HEK293 (cell line): ENCODE measurements at regions not wholly inside any gene's neighbourhood (a gene's known extent, or its start where the extent isn't known, plus 50 kb on each side); places are given as distances from the start of the nearest gene placed in this dataset.

Source experiments
- CTCF ChIA-PET: fragments of 350-600 bp; formaldehyde crosslinking; extraction: SDS; loops from one replicate; lab custom pipeline; 2021; ENCODE audit warnings: antibody characterized with exemption; lab: Yijun Ruan, JAX
- POLR2A ChIA-PET: fragments of 300-600 bp; formaldehyde crosslinking; extraction: SDS; loops from one replicate; lab custom pipeline; 2020; ENCODE audit warnings: antibody characterized with exemption, inconsistent platforms; lab: Yijun Ruan, JAX
- H3K27ac ChIP-seq: fragments of 200-500 bp; sonication (Bioruptor generic); 2 replicates; pipeline ENCODE4 v1.5.1; 2014; ENCODE audit warnings: low read depth, low read length, control low read depth, inconsistent platforms; ENCODE audit errors: extremely low read depth
- H3K36me3 ChIP-seq, 2 experiments: fragments of 200-500 bp in 1 of 2; sonication (Bioruptor generic) in 1 of 2; 1 replicate in 1 of 2; 2 replicates in 1 of 2; pipeline ENCODE4 v1.5.1; 2014 to 2017; ENCODE audit warnings: inconsistent platforms in 2 of 2, low read length in 2 of 2; ENCODE audit not compliant: control insufficient read depth in 2 of 2, insufficient read depth in 1 of 2
- H3K4me1 ChIP-seq: fragments of 200-500 bp; sonication (Bioruptor generic); 2 replicates; pipeline ENCODE4 v1.5.1; 2014; ENCODE audit warnings: mild to moderate bottlenecking, low read length, inconsistent platforms; ENCODE audit not compliant: control insufficient read depth, insufficient read depth
- H3K4me3 ChIP-seq: 2 replicates; pipeline ENCODE4 v1.5.1; 2011; ENCODE audit warnings: low read depth, mild to moderate bottlenecking, control low read depth, low read length, moderate library complexity
- H3K9me3 ChIP-seq: fragments of 200-500 bp; sonication (Bioruptor generic); 2 replicates; pipeline ENCODE4 v1.5.1; 2014; ENCODE audit warnings: low read depth, low read length, inconsistent platforms; ENCODE audit not compliant: control insufficient read depth, insufficient read depth
- EGR2 ChIP-seq: fragments of 450-650 bp; formaldehyde crosslinking; IDR thresholded peaks from 2 replicates; pipeline ENCODE4 v1.5.1; 2016; ENCODE audit warnings: low read depth, missing biosample characterization, missing genetic modification characterization
- GLI2 ChIP-seq: fragments of 450-650 bp; formaldehyde crosslinking; IDR thresholded peaks from 2 replicates; pipeline ENCODE4; 2017; ENCODE audit warnings: missing biosample characterization, missing genetic modification characterization, low read depth, borderline replicate concordance
- GLIS1 ChIP-seq: fragments of 450-650 bp; formaldehyde crosslinking; IDR thresholded peaks from 2 replicates; pipeline ENCODE4 v1.5.1; 2016; ENCODE audit warnings: missing biosample characterization, missing genetic modification characterization
- KLF8 ChIP-seq: fragments of 450-650 bp; formaldehyde crosslinking; IDR thresholded peaks from 2 replicates; pipeline ENCODE4 v1.5.1; 2016; ENCODE audit warnings: missing biosample characterization, missing genetic modification characterization
- KLF9 ChIP-seq: fragments of 450-650 bp; formaldehyde crosslinking; IDR thresholded peaks from 2 replicates; pipeline ENCODE4 v1.5.1; 2016; ENCODE audit warnings: missing biosample characterization, missing genetic modification characterization, low read depth
- ZBTB17 ChIP-seq: fragments of 450-650 bp; formaldehyde crosslinking; IDR thresholded peaks from 2 replicates; pipeline ENCODE4 v1.5.1; 2016; ENCODE audit warnings: missing biosample characterization, missing genetic modification characterization
- ZBTB8A ChIP-seq: fragments of 450-650 bp; formaldehyde crosslinking; IDR thresholded peaks from 2 replicates; pipeline ENCODE4 v1.5.1; 2016; ENCODE audit warnings: missing biosample characterization, missing genetic modification characterization
- ZFP3 ChIP-seq: fragments of 450-650 bp; formaldehyde crosslinking; IDR thresholded peaks from 2 replicates; pipeline ENCODE4 v1.5.1; 2016; ENCODE audit warnings: low read depth, missing biosample characterization, missing genetic modification characterization
- ZNF114 ChIP-seq: fragments of 450-650 bp; formaldehyde crosslinking; IDR thresholded peaks from 2 replicates; pipeline ENCODE4 v1.5.0; 2017; ENCODE audit warnings: missing biosample characterization, missing genetic modification characterization
- ZNF121 ChIP-seq: fragments of 450-650 bp; formaldehyde crosslinking; IDR thresholded peaks from 2 replicates; pipeline ENCODE4 v1.5.1; 2016; ENCODE audit warnings: missing biosample characterization, missing genetic modification characterization
- ZNF169 ChIP-seq: fragments of 450-650 bp; formaldehyde crosslinking; IDR thresholded peaks from 2 replicates; pipeline ENCODE4 v1.5.1; 2016; ENCODE audit warnings: missing biosample characterization, missing genetic modification characterization
- ZNF354C ChIP-seq: fragments of 450-650 bp; formaldehyde crosslinking; IDR thresholded peaks from 2 replicates; pipeline ENCODE4 v1.5.1; 2016; ENCODE audit warnings: missing biosample characterization, missing genetic modification characterization, low read depth, borderline replicate concordance
- ZNF366 ChIP-seq: fragments of 450-650 bp; formaldehyde crosslinking; conservative IDR thresholded peaks from 2 replicates; pipeline ENCODE4 v1.5.1; 2016; ENCODE audit warnings: missing biosample characterization, missing genetic modification characterization
- ZNF473 ChIP-seq: fragments of 450-650 bp; formaldehyde crosslinking; IDR thresholded peaks from 2 replicates; pipeline ENCODE4 v1.5.1; 2017; ENCODE audit warnings: missing biosample characterization, missing genetic modification characterization
- ZNF48 ChIP-seq: fragments of 450-650 bp; formaldehyde crosslinking; IDR thresholded peaks from 2 replicates; pipeline ENCODE4 v1.5.1; 2016; ENCODE audit warnings: missing biosample characterization, missing genetic modification characterization
- ZNF521 ChIP-seq: fragments of 450-650 bp; formaldehyde crosslinking; IDR thresholded peaks from 2 replicates; pipeline ENCODE4 v1.5.1; 2017; ENCODE audit warnings: missing biosample characterization, mild to moderate bottlenecking, missing genetic modification characterization
- ZNF544 ChIP-seq: fragments of 450-650 bp; formaldehyde crosslinking; IDR thresholded peaks from 2 replicates; pipeline ENCODE4 v1.5.0; 2017; ENCODE audit warnings: missing biosample characterization, missing genetic modification characterization
- ZNF548 ChIP-seq: fragments of 450-650 bp; formaldehyde crosslinking; IDR thresholded peaks from 2 replicates; pipeline ENCODE4 v1.5.1; 2016; ENCODE audit warnings: missing biosample characterization, missing genetic modification characterization
- ZNF549 ChIP-seq: fragments of 450-650 bp; IDR thresholded peaks from 2 replicates; pipeline ENCODE4 v1.5.1; 2018; ENCODE audit warnings: missing biosample characterization, missing genetic modification characterization, mild to moderate bottlenecking, inconsistent platforms, moderate library complexity
- ZNF624 ChIP-seq: fragments of 450-650 bp; formaldehyde crosslinking; IDR thresholded peaks from 2 replicates; pipeline ENCODE4 v1.5.1; 2017; ENCODE audit warnings: missing biosample characterization, missing genetic modification characterization
- ZNF768 ChIP-seq: fragments of 450-650 bp; formaldehyde crosslinking; IDR thresholded peaks from 2 replicates; pipeline ENCODE4 v1.5.1; 2018; ENCODE audit warnings: missing biosample characterization, mild to moderate bottlenecking, missing genetic modification characterization
- ZNF785 ChIP-seq: fragments of 450-650 bp; formaldehyde crosslinking; IDR thresholded peaks from 2 replicates; pipeline ENCODE4 v1.5.1; 2016; ENCODE audit warnings: missing biosample characterization, missing genetic modification characterization
- ZNF791 ChIP-seq: fragments of 450-650 bp; formaldehyde crosslinking; IDR thresholded peaks from 2 replicates; pipeline ENCODE4 v1.5.1; 2016; ENCODE audit warnings: missing biosample characterization, missing genetic modification characterization
- TF ChIP-seq, protein P1 (sequence below): fragments of 450-650 bp; formaldehyde crosslinking; IDR thresholded peaks from 2 replicates; pipeline ENCODE4 v1.5.1; 2016; ENCODE audit warnings: missing biosample characterization, missing genetic modification characterization
- TF ChIP-seq, protein P2 (sequence below): fragments of 450-650 bp; formaldehyde crosslinking; IDR thresholded peaks from 2 replicates; pipeline ENCODE4 v1.5.1; 2016; ENCODE audit warnings: missing biosample characterization, missing genetic modification characterization
- TF ChIP-seq, protein P3 (sequence below): fragments of 450-650 bp; formaldehyde crosslinking; IDR thresholded peaks from 2 replicates; pipeline ENCODE4 v1.5.1; 2017; ENCODE audit warnings: missing biosample characterization, missing genetic modification characterization
- TF ChIP-seq, protein P4 (sequence below): fragments of 450-650 bp; formaldehyde crosslinking; IDR thresholded peaks from 2 replicates; pipeline ENCODE4 v1.5.1; 2017; ENCODE audit warnings: missing biosample characterization, mild to moderate bottlenecking, missing genetic modification characterization, moderate library complexity

DNA sequence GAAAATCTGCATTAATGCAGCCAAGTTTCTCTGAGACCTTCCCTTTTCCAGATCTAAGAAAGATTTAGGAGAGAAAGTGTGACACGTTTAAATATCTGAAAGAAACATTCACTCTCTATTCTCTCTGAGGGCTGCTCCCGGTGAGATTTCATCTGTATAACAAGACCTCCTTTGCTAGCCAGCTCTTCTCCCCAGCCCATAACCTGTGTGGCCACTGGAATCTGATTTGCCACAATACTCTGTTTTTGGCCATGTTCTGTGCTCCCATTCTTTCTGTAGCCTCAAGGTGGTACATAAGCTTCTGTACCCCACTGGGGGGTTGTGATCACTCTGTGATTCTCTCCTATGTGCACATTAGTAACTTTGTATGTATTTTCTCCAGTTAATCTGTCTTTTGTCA lies 291.0 kb upstream of the SEMA6A start:
- Histone ChIP-seq H3K9me3 (no peaks in the 10 kb centered on the region), H3K27ac (no peak overlapping the region), H3K36me3 (no peaks in the 10 kb centered on the region), H3K4me1 (peaks cover 5% of the 10 kb centered on the region; the same call in 1 of the 2 replicates), H3K4me3 (no peak overlapping the region)
- CTCF ChIA-PET, result interaction anchor here (0.6 kb wide), 1 partner anchor 24 kb away, joined by 3 read pairs; no protein-coding TSS in a partner anchor
- TF ChIP-seq ZNF366 (tag by site-specific recombination) (no peak), ZNF521 (tag by site-specific recombination) (no peak), ZNF544 (no peak), ZNF624 (tag by site-specific recombination) (no peak), GLIS1 (no peak), ZFP3 (tag by site-specific recombination) (no peak), ZNF791 (tag by site-specific recombination) (no peak), ZNF354C (tag by site-specific recombination) (no peak), ZBTB17 (tag by site-specific recombination) (no peak), EGR2 (no peak), ZNF549 (no peak), ZNF114 (tag by site-specific recombination) (no peak), GLI2 (tag by site-specific recombination) (no peak)
- TF ChIP-seq, protein P1, sequence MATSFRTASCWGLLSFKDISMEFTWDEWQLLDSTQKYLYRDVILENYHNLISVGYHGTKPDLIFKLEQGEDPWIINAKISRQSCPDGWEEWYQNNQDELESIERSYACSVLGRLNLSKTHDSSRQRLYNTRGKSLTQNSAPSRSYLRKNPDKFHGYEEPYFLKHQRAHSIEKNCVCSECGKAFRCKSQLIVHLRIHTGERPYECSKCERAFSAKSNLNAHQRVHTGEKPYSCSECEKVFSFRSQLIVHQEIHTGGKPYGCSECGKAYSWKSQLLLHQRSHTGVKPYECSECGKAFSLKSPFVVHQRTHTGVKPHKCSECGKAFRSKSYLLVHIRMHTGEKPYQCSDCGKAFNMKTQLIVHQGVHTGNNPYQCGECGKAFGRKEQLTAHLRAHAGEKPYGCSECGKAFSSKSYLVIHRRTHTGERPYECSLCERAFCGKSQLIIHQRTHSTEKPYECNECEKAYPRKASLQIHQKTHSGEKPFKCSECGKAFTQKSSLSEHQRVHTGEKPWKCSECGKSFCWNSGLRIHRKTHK, result no peak
- TF ChIP-seq, protein P2, sequence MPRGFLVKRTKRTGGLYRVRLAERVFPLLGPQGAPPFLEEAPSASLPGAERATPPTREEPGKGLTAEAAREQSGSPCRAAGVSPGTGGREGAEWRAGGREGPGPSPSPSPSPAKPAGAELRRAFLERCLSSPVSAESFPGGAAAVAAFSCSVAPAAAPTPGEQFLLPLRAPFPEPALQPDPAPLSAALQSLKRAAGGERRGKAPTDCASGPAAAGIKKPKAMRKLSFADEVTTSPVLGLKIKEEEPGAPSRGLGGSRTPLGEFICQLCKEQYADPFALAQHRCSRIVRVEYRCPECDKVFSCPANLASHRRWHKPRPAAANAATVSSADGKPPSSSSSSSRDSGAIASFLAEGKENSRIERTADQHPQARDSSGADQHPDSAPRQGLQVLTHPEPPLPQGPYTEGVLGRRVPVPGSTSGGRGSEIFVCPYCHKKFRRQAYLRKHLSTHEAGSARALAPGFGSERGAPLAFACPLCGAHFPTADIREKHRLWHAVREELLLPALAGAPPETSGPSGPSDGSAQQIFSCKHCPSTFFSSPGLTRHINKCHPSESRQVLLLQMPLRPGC, result no peak
- TF ChIP-seq, protein P3, sequence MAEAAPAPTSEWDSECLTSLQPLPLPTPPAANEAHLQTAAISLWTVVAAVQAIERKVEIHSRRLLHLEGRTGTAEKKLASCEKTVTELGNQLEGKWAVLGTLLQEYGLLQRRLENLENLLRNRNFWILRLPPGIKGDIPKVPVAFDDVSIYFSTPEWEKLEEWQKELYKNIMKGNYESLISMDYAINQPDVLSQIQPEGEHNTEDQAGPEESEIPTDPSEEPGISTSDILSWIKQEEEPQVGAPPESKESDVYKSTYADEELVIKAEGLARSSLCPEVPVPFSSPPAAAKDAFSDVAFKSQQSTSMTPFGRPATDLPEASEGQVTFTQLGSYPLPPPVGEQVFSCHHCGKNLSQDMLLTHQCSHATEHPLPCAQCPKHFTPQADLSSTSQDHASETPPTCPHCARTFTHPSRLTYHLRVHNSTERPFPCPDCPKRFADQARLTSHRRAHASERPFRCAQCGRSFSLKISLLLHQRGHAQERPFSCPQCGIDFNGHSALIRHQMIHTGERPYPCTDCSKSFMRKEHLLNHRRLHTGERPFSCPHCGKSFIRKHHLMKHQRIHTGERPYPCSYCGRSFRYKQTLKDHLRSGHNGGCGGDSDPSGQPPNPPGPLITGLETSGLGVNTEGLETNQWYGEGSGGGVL (tag by site-specific recombination), result no peak
- POLR2A ChIA-PET, result no interaction called here

- Histone ChIP-seq H3K4me3 (no peak overlapping the region), H3K4me1 (peaks cover 5% of the 10 kb centered on the region; the same call in 1 of the 2 replicates), H3K36me3 (no peaks in the 10 kb centered on the region), H3K9me3 (no peaks in the 10 kb centered on the region), H3K27ac (no peak overlapping the region)
- CTCF ChIA-PET, result interaction anchor here (0.5 kb wide), 1 partner anchor 56 kb away, joined by 3 read pairs; no protein-coding TSS in a partner anchor
- TF ChIP-seq KLF8 (tag by site-specific recombination), result no peak
- TF ChIP-seq, protein P4, sequence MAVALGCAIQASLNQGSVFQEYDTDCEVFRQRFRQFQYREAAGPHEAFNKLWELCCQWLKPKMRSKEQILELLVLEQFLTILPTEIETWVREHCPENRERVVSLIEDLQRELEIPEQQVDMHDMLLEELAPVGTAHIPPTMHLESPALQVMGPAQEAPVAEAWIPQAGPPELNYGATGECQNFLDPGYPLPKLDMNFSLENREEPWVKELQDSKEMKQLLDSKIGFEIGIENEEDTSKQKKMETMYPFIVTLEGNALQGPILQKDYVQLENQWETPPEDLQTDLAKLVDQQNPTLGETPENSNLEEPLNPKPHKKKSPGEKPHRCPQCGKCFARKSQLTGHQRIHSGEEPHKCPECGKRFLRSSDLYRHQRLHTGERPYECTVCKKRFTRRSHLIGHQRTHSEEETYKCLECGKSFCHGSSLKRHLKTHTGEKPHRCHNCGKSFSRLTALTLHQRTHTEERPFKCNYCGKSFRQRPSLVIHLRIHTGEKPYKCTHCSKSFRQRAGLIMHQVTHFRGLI (tag by site-specific recombination), result no peak
- TF ChIP-seq ZNF785, result no peak
- no peak for TF ChIP-seq ZNF548
- TF ChIP-seq KLF9 (tag by site-specific recombination), result no peak
- TF ChIP-seq ZNF48, result no peak
- TF ChIP-seq ZBTB8A (tag by site-specific recombination), result no peak
- TF ChIP-seq ZNF121 (tag by site-specific recombination), result no peak
- TF ChIP-seq ZNF473, result no peak
- TF ChIP-seq ZNF768 (tag by site-specific recombination), result no peak
- no peak for TF ChIP-seq ZNF169
- POLR2A ChIA-PET, result no interaction called here
Measured at GRCh38 chr5:116864838-116865190, 290.2 kb upstream of the SEMA6A start.
